Upper lobe of left lung (tissue), 4 donors: ENCODE measurements at regions not wholly inside any gene's neighbourhood (a gene's known extent, or its start where the extent isn't known, plus 50 kb on each side); places are given as distances from the start of the nearest gene placed in this dataset.

Source experiments
- POLR2AphosphoS5 ChIP-seq, 2 donors: sonication (generic); formaldehyde crosslinking; IDR thresholded peaks; one replicate each; pipeline ENCODE4 v1.5.1; 2017; ENCODE audit warnings: antibody characterized with exemption in 2 of 2
- TF ChIP-seq, protein P1 (sequence below), 6 experiments: fragments of 450-650 bp in 4 of 6; fragments of 200-600 bp in 2 of 6; sonication (generic) in 2 of 6; IDR thresholded peaks; one replicate each; pipeline ENCODE4 v1.5.1; 2016 to 2019; ENCODE audit warnings: antibody characterized with exemption in 6 of 6

DNA sequence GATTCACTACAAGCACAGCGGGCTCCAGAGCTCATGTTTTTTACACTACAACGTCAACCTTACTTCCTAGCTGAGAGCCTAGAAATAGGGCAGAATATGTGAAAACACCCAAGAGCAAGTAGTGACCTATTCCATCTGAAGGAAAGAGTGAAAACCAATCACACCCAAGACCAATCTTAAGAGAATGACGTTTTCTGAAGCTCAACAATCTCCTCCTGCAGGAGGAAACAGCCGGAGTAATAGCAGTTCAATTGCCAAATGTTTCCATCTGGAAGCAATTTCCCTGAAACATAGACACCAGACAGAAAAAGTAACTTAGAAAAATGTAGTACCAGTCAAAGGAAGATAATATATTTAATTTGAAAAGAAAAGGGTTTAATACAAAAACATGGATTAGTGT lies 142.4 kb downstream of the ANXA5 start:
- TF ChIP-seq, protein P1, sequence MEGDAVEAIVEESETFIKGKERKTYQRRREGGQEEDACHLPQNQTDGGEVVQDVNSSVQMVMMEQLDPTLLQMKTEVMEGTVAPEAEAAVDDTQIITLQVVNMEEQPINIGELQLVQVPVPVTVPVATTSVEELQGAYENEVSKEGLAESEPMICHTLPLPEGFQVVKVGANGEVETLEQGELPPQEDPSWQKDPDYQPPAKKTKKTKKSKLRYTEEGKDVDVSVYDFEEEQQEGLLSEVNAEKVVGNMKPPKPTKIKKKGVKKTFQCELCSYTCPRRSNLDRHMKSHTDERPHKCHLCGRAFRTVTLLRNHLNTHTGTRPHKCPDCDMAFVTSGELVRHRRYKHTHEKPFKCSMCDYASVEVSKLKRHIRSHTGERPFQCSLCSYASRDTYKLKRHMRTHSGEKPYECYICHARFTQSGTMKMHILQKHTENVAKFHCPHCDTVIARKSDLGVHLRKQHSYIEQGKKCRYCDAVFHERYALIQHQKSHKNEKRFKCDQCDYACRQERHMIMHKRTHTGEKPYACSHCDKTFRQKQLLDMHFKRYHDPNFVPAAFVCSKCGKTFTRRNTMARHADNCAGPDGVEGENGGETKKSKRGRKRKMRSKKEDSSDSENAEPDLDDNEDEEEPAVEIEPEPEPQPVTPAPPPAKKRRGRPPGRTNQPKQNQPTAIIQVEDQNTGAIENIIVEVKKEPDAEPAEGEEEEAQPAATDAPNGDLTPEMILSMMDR (IDR thresholded peaks at IDR 0.05), result no peak
- TF ChIP-seq POLR2AphosphoS5 (IDR thresholded peaks at IDR 0.05), result no peak
